Adrenal gland (tissue), 5 donors: ENCODE measurements at regions not wholly inside any gene's neighbourhood (a gene's known extent, or its start where the extent isn't known, plus 50 kb on each side); places are given as distances from the start of the nearest gene placed in this dataset.

Source experiments
- POLR2A ChIP-seq, 2 donors: fragments of 450-650 bp; IDR thresholded peaks; one replicate each; pipeline ENCODE4 v1.6.1; 2017; ENCODE audit warnings: antibody characterized with exemption in 2 of 2, mild to moderate bottlenecking in 2 of 2, moderate library complexity in 1 of 2
- TF ChIP-seq, protein P1 (sequence below), 6 experiments: fragments of 450-650 bp in 4 of 6; fragments of 200-600 bp in 2 of 6; sonication (generic) in 1 of 6; IDR thresholded peaks; 1 replicate in 5 of 6; 2 replicates in 1 of 6; pipeline versions ENCODE4 v1.5.1 to v1.8.0; 2016 to 2021; ENCODE audit warnings: antibody characterized with exemption in 6 of 6, mild to moderate bottlenecking in 2 of 6, moderate library complexity in 1 of 6
- donor health status: DM: no; HTN: no; CAD: no.

DNA sequence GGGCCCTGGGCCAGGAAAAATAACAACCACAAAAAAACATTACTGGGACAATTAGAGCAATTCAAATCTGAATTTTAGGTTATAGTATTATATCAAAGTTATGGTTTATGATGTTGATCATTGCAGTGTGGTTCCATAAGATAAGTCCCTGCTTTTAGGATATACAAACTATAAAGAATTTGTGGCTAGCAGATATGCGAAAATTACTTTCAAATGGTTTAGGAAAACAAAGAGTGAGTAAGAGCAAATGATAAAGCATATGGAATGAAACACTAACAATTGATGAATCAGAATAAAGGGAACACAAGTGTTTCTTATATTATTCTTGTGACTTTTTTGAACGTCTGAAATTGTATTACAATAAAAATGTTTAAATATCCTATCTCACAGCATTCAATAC lies 64.4 kb upstream of the HECTD2 start:
- TF ChIP-seq, protein P1, sequence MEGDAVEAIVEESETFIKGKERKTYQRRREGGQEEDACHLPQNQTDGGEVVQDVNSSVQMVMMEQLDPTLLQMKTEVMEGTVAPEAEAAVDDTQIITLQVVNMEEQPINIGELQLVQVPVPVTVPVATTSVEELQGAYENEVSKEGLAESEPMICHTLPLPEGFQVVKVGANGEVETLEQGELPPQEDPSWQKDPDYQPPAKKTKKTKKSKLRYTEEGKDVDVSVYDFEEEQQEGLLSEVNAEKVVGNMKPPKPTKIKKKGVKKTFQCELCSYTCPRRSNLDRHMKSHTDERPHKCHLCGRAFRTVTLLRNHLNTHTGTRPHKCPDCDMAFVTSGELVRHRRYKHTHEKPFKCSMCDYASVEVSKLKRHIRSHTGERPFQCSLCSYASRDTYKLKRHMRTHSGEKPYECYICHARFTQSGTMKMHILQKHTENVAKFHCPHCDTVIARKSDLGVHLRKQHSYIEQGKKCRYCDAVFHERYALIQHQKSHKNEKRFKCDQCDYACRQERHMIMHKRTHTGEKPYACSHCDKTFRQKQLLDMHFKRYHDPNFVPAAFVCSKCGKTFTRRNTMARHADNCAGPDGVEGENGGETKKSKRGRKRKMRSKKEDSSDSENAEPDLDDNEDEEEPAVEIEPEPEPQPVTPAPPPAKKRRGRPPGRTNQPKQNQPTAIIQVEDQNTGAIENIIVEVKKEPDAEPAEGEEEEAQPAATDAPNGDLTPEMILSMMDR (IDR thresholded peaks at IDR 0.05), result no peak
- TF ChIP-seq POLR2A (IDR thresholded peaks at IDR 0.05), result no peak
